IMR-90 (cell line): ENCODE measurements at regions not wholly inside any gene's neighbourhood (a gene's known extent, or its start where the extent isn't known, plus 50 kb on each side); places are given as distances from the start of the nearest gene placed in this dataset.

Experiments used
- POLR2A ChIP-seq: IDR thresholded peaks from 2 replicates; pipeline ENCODE4 v1.6.1; 2012; ENCODE audit warnings: mild to moderate bottlenecking, low read depth, low read length
- TF ChIP-seq, protein P1 (sequence below): conservative IDR thresholded peaks from 2 replicates; pipeline ENCODE4 v1.5.1; 2012; ENCODE audit warnings: mild to moderate bottlenecking, low read depth, low read length, improper control_type of control experiment

DNA sequence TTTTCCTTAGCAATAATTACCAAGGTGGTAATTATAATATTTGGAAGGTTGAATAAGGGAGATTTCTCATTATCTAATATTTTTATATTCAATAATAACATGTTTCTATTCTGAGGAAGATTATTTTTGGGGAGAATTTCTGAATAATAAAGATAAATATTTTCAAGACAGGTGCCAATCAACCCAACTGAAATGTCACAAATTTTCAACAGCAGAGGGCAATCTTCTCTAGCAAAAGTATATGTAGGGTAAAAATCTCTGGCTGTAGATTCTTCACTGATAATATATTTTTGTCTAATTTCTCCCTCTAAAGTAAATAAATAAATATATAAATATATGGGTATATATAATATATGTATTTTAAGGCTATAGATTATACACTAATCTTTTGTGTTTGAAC is 1187.2 kb upstream of the CRIM1 start:
- TF ChIP-seq, protein P1, sequence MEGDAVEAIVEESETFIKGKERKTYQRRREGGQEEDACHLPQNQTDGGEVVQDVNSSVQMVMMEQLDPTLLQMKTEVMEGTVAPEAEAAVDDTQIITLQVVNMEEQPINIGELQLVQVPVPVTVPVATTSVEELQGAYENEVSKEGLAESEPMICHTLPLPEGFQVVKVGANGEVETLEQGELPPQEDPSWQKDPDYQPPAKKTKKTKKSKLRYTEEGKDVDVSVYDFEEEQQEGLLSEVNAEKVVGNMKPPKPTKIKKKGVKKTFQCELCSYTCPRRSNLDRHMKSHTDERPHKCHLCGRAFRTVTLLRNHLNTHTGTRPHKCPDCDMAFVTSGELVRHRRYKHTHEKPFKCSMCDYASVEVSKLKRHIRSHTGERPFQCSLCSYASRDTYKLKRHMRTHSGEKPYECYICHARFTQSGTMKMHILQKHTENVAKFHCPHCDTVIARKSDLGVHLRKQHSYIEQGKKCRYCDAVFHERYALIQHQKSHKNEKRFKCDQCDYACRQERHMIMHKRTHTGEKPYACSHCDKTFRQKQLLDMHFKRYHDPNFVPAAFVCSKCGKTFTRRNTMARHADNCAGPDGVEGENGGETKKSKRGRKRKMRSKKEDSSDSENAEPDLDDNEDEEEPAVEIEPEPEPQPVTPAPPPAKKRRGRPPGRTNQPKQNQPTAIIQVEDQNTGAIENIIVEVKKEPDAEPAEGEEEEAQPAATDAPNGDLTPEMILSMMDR, result no peak
- TF ChIP-seq POLR2A, result no peak
